ENCODE measurements at regions not wholly inside any gene's neighbourhood (a gene's known extent, or its start where the extent isn't known, plus 50 kb on each side); places are given as distances from the start of the nearest gene placed in this dataset.

DNA sequence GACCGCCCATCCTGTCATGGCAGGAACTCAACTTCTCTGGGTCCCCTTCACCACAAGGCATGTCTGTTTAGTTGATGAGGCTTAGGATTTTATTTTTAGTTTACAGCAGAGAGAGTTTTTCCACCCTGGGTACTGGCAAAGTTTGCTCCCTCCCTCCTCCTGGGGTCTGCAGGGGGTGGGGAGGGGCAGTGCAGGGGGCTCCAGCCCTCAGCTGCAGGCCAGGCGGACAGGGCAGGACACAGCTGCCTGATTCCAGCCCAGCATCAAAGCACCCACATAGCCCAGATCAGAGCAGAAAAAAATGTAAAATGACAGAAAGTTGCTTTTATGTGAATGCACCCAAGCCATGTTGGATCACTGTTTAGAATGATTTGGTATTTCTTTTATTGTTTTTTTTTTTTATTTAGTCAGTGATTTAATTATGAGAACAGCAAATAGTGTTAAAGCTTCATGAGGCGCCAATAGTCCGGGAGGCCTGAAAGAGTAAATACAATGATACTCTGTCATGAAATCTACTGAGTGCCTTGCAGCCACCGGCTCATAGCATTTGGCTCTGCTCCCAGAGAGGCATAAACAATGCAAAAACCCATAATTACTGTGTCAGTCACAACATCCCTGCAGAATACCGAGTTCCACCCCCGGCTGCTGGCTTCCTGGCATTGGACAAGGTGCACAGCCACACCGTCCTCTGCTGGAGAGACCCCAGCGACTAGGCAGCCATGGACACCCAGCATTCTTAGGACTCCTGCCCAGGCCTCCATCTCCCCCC is 923.5 kb downstream of the UQCRFS1 start:
- Mint-ChIP-seq H3K27ac (ENCODE audit: unreplicated experiment) (no peak overlapping the region), H3K27me3 (ENCODE audit: unreplicated experiment) (peaks cover 9% of the 10 kb centered on the region), H3K36me3 (ENCODE audit: low read depth, unreplicated experiment) (no peaks in the 10 kb centered on the region), H3K9me3 (ENCODE audit: unreplicated experiment) (peaks cover 8% of the 10 kb centered on the region), H3K4me1 (ENCODE audit: unreplicated experiment) (peaks cover 10% of the 10 kb centered on the region), H3K4me3 (ENCODE audit: unreplicated experiment) (no peak overlapping the region)
- DNase-seq (ENCODE audit: low spot score): no peak
- TF ChIP-seq, protein P1, sequence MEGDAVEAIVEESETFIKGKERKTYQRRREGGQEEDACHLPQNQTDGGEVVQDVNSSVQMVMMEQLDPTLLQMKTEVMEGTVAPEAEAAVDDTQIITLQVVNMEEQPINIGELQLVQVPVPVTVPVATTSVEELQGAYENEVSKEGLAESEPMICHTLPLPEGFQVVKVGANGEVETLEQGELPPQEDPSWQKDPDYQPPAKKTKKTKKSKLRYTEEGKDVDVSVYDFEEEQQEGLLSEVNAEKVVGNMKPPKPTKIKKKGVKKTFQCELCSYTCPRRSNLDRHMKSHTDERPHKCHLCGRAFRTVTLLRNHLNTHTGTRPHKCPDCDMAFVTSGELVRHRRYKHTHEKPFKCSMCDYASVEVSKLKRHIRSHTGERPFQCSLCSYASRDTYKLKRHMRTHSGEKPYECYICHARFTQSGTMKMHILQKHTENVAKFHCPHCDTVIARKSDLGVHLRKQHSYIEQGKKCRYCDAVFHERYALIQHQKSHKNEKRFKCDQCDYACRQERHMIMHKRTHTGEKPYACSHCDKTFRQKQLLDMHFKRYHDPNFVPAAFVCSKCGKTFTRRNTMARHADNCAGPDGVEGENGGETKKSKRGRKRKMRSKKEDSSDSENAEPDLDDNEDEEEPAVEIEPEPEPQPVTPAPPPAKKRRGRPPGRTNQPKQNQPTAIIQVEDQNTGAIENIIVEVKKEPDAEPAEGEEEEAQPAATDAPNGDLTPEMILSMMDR (IDR thresholded peaks at IDR 0.05; ENCODE audit: unreplicated experiment): no peak

DNA sequence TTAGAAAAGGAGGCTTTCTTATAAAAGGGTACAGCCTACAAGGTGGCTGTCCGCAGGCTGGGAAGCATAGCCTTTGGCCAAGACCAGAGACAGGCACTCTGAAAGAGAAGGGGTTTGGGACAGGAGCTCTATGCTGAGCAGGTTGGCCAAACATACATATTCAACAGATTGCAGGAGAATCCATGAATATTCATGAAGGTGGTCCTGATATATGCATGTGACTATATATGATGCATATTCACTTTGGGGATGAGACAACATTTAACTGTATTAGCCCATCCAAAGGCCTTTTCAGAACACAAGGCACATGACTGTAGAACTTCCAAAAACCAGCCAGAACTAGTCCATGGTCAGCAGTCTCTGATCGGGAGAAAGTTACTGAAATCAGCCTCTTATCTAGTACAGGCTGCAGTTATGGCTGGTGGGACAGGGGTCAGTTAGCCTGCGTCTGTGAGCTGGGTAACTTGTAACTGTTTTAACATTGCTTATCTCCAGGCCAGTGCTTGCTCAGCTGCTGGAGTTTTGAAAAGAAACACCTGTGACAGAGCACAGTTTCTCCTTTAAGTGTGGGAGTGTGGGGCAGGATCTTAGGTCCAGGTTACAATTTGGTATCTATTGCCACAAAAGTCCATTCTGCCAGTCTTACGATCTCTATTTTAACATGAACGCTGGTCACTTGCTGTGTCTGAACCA is 924.2 kb downstream of the UQCRFS1 start:
- H3K36me3 Mint-ChIP-seq (ENCODE audit: low read depth, unreplicated experiment): no peaks in the 10 kb centered on the region

DNA sequence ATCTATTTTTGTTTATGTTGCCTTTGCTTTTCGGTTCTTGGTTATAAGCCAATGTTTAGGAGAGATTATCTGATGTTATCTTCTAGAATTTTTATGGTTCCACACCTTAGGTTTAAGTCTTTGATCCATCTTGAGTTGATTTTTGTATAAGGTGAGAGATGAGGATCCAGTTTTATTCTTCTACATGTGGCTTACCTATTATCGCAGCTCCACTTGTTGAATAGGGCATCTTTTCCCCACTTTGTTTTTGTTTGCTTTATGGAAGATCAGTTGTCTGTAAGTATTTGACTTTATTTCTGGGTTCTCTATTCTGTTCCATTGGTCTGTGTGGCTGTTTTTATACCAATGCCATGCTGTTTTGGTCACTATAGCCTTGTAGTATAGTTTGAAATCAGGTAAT is 927.0 kb downstream of the UQCRFS1 start:
- DNase-seq (ENCODE audit: low spot score): no peak
- no peaks in the 10 kb centered on the region for H3K4me1 Mint-ChIP-seq (ENCODE audit: unreplicated experiment)
- no peak overlapping the region for H3K27ac Mint-ChIP-seq (ENCODE audit: unreplicated experiment)
- H3K36me3 Mint-ChIP-seq (ENCODE audit: low read depth, unreplicated experiment): no peaks in the 10 kb centered on the region
- peaks cover 5% of the 10 kb centered on the region for H3K27me3 Mint-ChIP-seq (ENCODE audit: unreplicated experiment)
- H3K9me3 Mint-ChIP-seq (ENCODE audit: unreplicated experiment): peaks cover 8% of the 10 kb centered on the region
- TF ChIP-seq, protein P1 (IDR thresholded peaks at IDR 0.05; ENCODE audit: unreplicated experiment): no peak
- no peak overlapping the region for H3K4me3 Mint-ChIP-seq (ENCODE audit: unreplicated experiment)

More for the DNA sequence above, 924.2 kb downstream of the UQCRFS1 start:
- TF ChIP-seq, protein P1 (IDR thresholded peaks at IDR 0.05; ENCODE audit: unreplicated experiment): no peak
- peaks cover 8% of the 10 kb centered on the region for H3K4me1 Mint-ChIP-seq (ENCODE audit: unreplicated experiment)
- no peak overlapping the region for H3K27ac Mint-ChIP-seq (ENCODE audit: unreplicated experiment)
- DNase-seq (ENCODE audit: low spot score): no peak
- no peak overlapping the region for H3K4me3 Mint-ChIP-seq (ENCODE audit: unreplicated experiment)
- peaks cover 9% of the 10 kb centered on the region for H3K27me3 Mint-ChIP-seq (ENCODE audit: unreplicated experiment)
- H3K9me3 Mint-ChIP-seq (ENCODE audit: unreplicated experiment): peaks cover 8% of the 10 kb centered on the region

DNA sequence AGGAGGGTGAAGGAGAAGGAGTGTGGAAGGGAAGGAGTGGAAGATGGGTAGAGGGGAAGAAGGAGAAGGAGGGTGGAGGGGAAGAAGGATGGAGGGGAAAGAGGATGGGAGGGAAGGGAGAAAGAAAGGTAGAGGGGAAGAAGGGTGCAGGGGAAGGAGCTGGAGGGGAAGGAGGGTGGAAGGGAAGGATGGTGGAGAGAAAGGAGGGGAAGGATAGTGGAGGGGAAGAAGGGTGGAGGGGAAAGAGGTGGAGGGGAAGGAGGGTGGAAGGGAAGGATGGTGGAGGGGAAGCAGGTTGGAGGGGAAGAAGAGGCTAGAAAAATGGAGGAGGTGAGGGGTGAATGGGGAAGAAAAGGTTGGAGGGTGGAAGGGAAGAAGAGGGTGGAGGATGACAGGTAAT is 927.9 kb downstream of the UQCRFS1 start:
- Mint-ChIP-seq H3K27me3 (ENCODE audit: unreplicated experiment) (peaks cover 5% of the 10 kb centered on the region), H3K36me3 (ENCODE audit: low read depth, unreplicated experiment) (no peaks in the 10 kb centered on the region), H3K4me3 (ENCODE audit: unreplicated experiment) (no peak overlapping the region), H3K4me1 (ENCODE audit: unreplicated experiment) (no peaks in the 10 kb centered on the region), H3K9me3 (ENCODE audit: unreplicated experiment) (peaks cover 8% of the 10 kb centered on the region), H3K27ac (ENCODE audit: unreplicated experiment) (no peak overlapping the region)
- DNase-seq (ENCODE audit: low spot score): no peak
- TF ChIP-seq, protein P1 (IDR thresholded peaks at IDR 0.05; ENCODE audit: unreplicated experiment): no peak

DNA sequence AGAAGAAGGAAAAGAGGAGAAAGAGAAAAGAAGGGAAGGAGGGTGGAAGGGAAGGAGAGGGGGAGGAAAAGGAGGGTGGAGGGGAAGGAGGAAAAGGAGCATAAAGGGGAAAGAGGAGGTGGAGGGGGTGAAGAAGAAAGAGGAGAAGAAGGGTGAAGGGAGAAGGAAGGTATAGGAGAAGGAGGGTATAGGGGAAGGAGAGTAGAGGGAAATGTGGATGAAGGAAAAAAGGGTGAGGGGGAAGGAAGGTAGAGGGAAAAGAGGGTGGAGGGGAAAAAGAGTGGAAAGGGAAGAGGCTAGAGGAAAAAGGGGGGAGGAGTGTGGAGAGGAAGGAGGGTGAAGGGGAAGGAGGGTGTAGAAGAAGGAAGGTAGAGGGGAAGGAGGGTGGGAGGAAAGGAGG is 928.6 kb downstream of the UQCRFS1 start:
- H3K36me3 Mint-ChIP-seq (ENCODE audit: low read depth, unreplicated experiment): no peaks in the 10 kb centered on the region
- TF ChIP-seq, protein P1 (IDR thresholded peaks at IDR 0.05; ENCODE audit: unreplicated experiment): no peak
- H3K9me3 Mint-ChIP-seq (ENCODE audit: unreplicated experiment): peaks cover 8% of the 10 kb centered on the region
- peaks cover 5% of the 10 kb centered on the region for H3K27me3 Mint-ChIP-seq (ENCODE audit: unreplicated experiment)
- DNase-seq (ENCODE audit: low spot score): no peak
- H3K27ac Mint-ChIP-seq (ENCODE audit: unreplicated experiment): no peak overlapping the region
- H3K4me1 Mint-ChIP-seq (ENCODE audit: unreplicated experiment): no peaks in the 10 kb centered on the region
- H3K4me3 Mint-ChIP-seq (ENCODE audit: unreplicated experiment): no peak overlapping the region
